LNCAP (cell line): ENCODE measurements at regions not wholly inside any gene's neighbourhood (a gene's known extent, or its start where the extent isn't known, plus 50 kb on each side); places are given as distances from the start of the nearest gene placed in this dataset.

ENCODE experiments used
- CTCF ChIP-seq: fragments of 450-650 bp; IDR thresholded peaks from 2 replicates; pipeline ENCODE4 v1.5.1; 2017; ENCODE audit warnings: mild to moderate bottlenecking

GRCh38 chr12:124496584-124496983, 70.8 kb downstream of the NCOR2 start:
- no peak for TF ChIP-seq CTCF

GRCh38 chr12:124495194-124495983, 72.0 kb downstream of the NCOR2 start:
- no peak for TF ChIP-seq CTCF

GRCh38 chr12:124494751-124495129, 72.7 kb downstream of the NCOR2 start:
- TF ChIP-seq CTCF: no peak

DNA sequence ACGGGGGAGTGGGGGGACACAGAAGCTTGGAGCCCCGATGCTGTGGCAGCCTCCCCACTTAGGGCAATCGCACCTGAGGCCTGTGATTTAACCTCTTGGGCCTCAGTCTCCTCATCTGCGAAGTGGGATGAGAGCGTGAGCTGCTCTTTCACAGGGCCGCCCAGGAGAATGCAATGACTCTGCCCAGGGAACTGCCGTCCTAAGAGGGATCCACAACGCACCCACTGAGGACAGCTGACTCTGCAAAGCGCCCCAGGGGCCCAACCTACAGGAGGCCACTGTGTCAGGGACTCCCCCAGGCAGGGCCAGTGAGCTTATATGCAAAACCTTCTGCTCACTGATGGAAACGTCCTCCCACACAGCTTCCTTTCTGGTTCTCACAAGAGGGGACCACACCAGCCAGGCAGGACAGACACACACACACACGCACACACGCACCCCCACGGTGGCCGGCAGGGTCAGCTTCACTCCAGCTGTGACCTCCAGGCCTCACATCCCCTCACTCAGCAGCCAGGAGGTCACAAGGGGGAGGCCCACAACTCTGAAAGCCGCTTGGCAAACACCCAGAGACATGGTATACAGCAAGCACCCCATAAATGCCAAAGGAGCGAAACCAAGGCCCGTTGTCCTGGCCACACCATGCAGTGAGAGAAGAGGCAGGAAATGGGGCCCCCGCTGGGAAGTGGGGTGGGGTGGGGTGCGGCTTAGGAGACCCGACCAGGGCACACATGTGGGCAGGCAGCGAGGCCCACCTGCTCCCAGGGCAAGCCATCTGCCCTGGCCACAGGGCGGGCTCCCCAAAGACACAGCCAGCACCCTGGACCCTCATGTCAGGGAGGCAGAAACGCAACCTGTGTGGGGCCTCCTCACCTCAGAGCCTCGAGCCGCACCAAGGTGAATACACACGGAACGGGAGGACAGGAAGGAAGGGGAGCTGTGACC, 73.3 kb downstream of the NCOR2 start:
- no peak for TF ChIP-seq CTCF

- TF ChIP-seq CTCF: no peak
Observed at GRCh38 chr12:124492879-124493808, 74.3 kb downstream of the NCOR2 start.

- no peak for TF ChIP-seq CTCF
Observed at GRCh38 chr12:124491856-124492420, 75.5 kb downstream of the NCOR2 start.

GRCh38 chr12:124491310-124491709, 76.1 kb downstream of the NCOR2 start:
- TF ChIP-seq CTCF: no peak
